ENCODE measurements at regions not wholly inside any gene's neighbourhood (a gene's known extent, or its start where the extent isn't known, plus 50 kb on each side); places are given as distances from the start of the nearest gene placed in this dataset.

DNA sequence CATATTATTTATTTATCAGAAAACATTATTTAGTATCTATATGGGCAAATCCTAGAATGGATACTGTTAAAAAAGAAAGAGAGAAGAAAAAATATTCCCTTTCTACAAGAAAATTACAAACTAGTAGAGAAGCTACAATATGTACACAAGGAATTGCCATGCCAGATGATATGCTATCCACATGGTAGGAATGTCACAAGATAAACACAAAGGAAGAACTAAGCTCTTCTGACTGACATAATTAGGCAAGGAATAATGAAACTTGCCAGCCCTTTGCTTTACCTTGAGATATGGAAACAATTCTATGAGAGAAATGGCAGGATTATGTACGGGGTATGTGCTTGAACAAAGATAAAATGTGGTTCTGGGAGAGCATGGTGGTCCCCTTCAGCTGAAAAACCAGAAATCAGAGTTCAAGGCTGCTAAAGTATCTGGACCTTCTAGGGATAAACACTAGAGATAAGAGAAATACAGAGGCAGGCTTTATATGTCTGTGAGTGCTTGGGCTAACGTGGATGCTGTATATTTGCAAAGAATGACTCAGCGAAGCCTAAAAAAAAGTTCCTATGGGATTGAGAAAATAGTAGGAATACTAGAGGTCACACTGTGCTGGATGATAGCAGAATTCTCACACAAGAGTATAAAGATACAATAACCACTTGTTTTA lies 451.6 kb downstream of the TLE1 start:
- no peak for DNase-seq
- in situ Hi-C loops (cut with MboI; ENCODE audit: low pct_unique_long_range_greater_than_20kb, low sequenced_read_pairs): no loop called here

DNA sequence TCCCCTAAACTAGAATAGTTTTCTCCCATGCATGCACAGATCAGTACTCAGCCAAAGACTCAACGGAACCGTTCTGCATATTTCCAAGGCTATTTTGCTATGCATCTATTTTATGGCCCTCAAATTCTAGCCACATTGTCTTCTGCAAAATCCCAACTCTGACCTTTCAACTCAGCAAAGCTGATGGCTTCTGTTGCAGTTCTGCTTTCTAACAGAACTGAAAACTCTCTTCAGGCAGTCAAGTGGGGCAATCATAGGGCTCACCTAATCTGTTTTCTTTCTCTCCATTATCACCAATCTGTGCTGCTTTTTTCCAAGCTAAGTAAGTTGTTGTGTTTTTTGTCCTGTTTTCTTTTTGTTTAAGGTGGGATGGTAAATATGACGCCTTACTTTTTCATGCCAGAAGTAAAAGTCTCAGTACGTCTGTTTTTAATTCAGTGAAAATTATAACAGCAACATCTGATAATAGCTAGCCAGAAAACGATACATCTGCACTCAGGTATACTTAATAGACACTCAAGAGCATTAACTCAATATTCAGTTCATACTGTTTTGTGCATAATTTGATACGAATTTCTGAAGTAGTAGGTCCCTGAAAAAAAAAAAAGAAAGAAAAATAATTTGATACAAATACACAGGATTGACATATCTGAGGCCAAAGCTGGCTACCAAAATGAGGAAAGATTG lies 454.3 kb downstream of the TLE1 start:
- DNase-seq: no peak
- in situ Hi-C loops (cut with MboI; ENCODE audit: low pct_unique_long_range_greater_than_20kb, low sequenced_read_pairs): no loop called here

DNA sequence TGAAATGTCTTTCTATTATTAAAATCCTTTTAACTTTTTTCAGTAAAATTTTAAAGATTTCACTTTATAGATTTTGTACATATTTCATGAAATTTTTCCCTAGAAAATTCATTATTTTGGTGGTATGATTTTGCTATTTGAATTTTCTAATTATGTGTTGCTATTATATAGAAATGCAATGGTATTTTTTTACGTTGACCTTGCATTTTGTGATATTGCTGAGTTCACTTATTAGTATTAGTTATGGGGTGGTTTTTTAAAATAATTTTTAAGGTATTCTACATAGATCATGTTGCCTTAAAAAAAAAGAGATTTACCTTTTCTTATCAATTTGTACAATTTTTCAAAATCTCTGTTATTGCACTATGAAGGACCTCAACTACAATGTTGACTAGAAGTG lies 458.3 kb downstream of the TLE1 start:
- in situ Hi-C loops (cut with MboI; ENCODE audit: low pct_unique_long_range_greater_than_20kb, low sequenced_read_pairs): no loop called here
- DNase-seq: no peak

GRCh38 chr9:81227507-81228245 lies 461.7 kb downstream of the TLE1 start:
- in situ Hi-C loops (cut with MboI; ENCODE audit: low pct_unique_long_range_greater_than_20kb, low sequenced_read_pairs): no loop called here
- DNase-seq: no peak

DNA sequence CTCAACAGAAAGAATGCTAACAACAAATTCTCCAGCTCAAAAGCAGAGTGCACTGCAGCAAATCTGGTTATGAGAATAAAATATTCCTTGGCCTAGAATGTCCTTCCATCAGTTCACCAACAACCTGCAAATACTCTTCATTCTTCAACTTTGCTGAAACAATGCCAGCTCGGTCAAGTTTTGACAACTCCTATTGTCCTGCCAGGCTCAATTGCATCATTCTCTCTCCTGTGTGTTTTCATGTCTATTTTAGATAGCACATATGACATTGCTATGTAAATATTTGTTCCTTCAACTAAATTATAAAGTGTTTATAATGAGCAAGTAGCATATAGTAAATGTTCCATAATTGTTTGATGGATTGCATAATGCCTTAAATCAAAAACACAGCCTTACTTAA lies 463.8 kb downstream of the TLE1 start:
- in situ Hi-C loops (cut with MboI; ENCODE audit: low pct_unique_long_range_greater_than_20kb, low sequenced_read_pairs): no loop called here
- no peak for DNase-seq

GRCh38 chr9:81224166-81225081 lies 464.9 kb downstream of the TLE1 start:
- DNase-seq: no peak

GRCh38 chr9:81214975-81215374 lies 474.4 kb downstream of the TLE1 start:
- DNase-seq: no peak

More at GRCh38 chr9:81224166-81225081, 464.9 kb downstream of the TLE1 start:
- in situ Hi-C loops (cut with MboI; ENCODE audit: low pct_unique_long_range_greater_than_20kb, low sequenced_read_pairs): no loop called here

DNA sequence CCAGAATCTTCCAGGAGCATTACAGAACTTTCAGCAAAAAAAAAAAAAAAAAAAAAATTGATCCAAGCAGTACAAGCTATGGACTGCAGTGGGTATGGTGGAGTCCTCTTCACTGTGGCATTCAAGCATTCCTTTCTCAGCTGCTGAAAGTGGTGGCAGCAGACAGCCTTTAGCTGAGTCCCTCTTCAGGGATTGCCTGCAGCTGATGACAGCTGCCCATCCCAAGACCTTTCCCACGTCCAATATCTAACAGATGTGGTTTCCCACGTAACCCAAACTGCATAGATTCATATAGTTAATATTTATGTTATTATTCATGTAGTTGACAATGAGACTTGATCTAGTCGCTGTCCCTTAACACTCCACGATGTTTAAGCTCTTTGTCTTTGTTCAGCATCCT lies 475.9 kb downstream of the TLE1 start:
- DNase-seq: no peak
- in situ Hi-C loops (cut with MboI; ENCODE audit: low pct_unique_long_range_greater_than_20kb, low sequenced_read_pairs): no loop called here

More at GRCh38 chr9:81214975-81215374, 474.4 kb downstream of the TLE1 start:
- in situ Hi-C loops (cut with MboI; ENCODE audit: low pct_unique_long_range_greater_than_20kb, low sequenced_read_pairs): no loop called here

DNA sequence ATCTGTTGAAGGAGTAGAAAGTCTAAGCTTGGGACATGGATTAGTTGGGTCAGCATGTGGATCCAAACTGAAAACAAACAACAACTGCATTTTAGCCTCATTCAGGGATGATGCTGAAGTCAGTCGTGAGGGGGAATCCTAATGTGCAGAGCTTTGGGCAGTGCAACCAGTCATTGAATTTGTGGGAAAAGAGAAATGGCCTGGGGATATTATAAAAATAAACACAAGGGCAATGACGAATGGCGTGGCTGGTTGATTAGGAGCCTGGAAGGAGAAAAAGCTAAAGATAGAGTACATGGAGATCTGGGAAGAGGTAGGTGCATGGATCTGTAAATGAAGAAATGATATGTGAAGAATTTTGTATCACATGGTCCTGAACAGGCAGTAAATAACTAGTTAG lies 477.6 kb downstream of the TLE1 start:
- no peak for DNase-seq
- in situ Hi-C loops (cut with MboI; ENCODE audit: low pct_unique_long_range_greater_than_20kb, low sequenced_read_pairs): no loop called here

- in situ Hi-C loops (cut with MboI; ENCODE audit: low pct_unique_long_range_greater_than_20kb, low sequenced_read_pairs): no loop called here
- no peak for DNase-seq
These were observed 481.7 kb downstream of the TLE1 start for GRCh38 chr9:81207651-81208050.

DNA sequence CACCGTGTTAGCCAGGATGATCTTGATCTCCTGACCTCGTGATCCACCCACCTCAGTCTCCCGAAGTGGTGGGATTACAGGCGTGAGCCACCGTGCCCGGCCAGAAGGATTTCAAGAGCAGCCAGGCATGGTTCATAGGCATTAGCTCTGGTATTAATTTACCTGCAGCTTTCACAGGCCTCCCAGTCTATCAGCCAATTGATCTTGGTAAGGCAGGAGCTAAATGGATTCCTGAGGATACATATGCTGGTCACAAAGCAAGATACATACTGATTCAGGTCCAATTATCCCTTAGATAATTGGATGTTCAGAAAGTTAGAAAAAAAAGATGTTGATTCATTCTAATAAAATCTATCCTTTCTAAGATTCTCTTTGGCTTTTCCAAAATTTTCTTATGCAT lies 487.1 kb downstream of the TLE1 start:
- no peak for DNase-seq
- in situ Hi-C loops (cut with MboI; ENCODE audit: low pct_unique_long_range_greater_than_20kb, low sequenced_read_pairs): no loop called here

- DNase-seq: no peak
- in situ Hi-C loops (cut with MboI; ENCODE audit: low pct_unique_long_range_greater_than_20kb, low sequenced_read_pairs): no loop called here
These were observed 494.1 kb downstream of the TLE1 start for GRCh38 chr9:81195206-81195605.

- in situ Hi-C loops (cut with MboI; ENCODE audit: low pct_unique_long_range_greater_than_20kb, low sequenced_read_pairs): no loop called here
- no peak for DNase-seq
These were observed 495.7 kb downstream of the TLE1 start for GRCh38 chr9:81193362-81194339.

DNA sequence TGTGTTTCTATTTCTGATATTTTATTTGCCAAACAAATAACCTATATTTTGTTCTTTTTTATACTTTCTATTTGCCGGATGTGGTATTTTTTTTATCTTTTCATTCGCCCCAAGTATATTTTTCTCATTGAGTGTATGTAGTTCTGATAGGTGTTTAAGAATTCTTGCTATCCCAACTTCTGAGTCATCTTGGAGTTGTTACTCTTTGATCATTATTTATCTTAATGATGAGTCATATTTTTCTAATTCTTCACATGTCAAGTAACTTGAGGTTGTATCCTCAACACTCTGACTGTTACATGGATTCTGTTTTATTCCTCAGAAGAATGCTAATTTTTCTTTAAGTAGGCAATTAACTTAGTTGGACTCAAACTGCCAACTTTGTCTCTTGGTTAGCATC lies 498.1 kb downstream of the TLE1 start:
- no peak for DNase-seq
- in situ Hi-C loops (cut with MboI; ENCODE audit: low pct_unique_long_range_greater_than_20kb, low sequenced_read_pairs): no loop called here

- in situ Hi-C loops (cut with MboI; ENCODE audit: low pct_unique_long_range_greater_than_20kb, low sequenced_read_pairs): no loop called here
- no peak for DNase-seq
These were observed 498.7 kb downstream of the TLE1 start for GRCh38 chr9:81190659-81191058.

GRCh38 chr9:81183761-81184160 lies 505.6 kb downstream of the TLE1 start:
- no peak for DNase-seq

DNA sequence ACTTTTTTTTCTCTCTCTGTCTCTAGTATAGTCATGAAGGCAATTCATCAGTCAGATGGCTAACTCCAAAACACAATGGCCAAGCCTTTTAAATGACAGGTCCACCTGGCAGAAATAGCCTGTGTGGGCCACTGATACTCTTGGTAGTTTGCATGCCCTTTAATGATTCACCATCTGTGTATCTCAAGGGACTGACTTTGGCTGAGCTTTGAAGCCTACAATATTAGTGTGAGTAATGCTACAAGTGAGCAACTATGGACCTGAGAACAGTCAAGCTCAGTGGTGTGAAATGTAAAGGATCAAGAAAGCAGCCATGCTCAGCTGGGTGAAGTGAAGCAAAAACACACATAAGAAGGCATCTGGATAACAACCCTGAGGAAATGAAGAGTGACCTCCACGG lies 506.9 kb downstream of the TLE1 start:
- DNase-seq: no peak
- in situ Hi-C loops (cut with MboI; ENCODE audit: low pct_unique_long_range_greater_than_20kb, low sequenced_read_pairs): no loop called here

More at GRCh38 chr9:81183761-81184160, 505.6 kb downstream of the TLE1 start:
- in situ Hi-C loops (cut with MboI; ENCODE audit: low pct_unique_long_range_greater_than_20kb, low sequenced_read_pairs): no loop called here

DNA sequence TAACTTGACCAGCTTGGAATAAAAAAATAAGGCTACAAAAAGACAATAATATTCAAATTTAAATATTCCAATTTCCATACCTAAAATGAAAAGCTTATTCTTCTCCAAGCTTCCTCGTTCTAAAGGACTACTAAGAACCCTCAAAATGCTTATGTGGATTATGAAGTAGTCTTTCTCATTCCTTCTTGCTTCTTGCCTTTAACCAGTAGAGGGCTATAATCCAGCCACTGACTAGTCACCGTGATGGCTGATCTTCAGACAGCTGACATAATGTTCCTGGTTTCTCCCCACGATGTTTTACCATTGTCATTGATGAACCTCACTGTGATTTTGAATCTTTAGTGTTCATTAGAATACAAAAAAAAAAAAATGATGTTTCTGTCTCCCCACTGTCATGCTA lies 515.3 kb downstream of the TLE1 start:
- DNase-seq: no peak
- in situ Hi-C loops (cut with MboI; ENCODE audit: low pct_unique_long_range_greater_than_20kb, low sequenced_read_pairs): no loop called here
